Fibroblast of skin of right quadriceps (primary cell): ENCODE measurements at regions not wholly inside any gene's neighbourhood (a gene's known extent, or its start where the extent isn't known, plus 50 kb on each side); places are given as distances from the start of the nearest gene placed in this dataset.
A peak's percentile ranks its signal among the peaks of the same experiment; 100 is the strongest.
"Not testable (repeated sequence)": the region's sequence is repeated elsewhere in the genome, so short reads cannot be mapped to it uniquely, and the experiment has no call there.

Experiments used
- DNase-seq: peaks from one replicate; pipeline ENCODE4 v3.0.0-alpha.2; 2013

GRCh38 chr1:83457735-83458248 is 541.1 kb downstream of the TTLL7 start:
- DNase-seq, result peak; percentile 36

- not testable (repeated sequence) for DNase-seq
Measured at GRCh38 chr1:83457281-83457680, 541.7 kb downstream of the TTLL7 start.

- DNase-seq, result not testable (repeated sequence)
Measured at GRCh38 chr1:83455753-83456152, 543.2 kb downstream of the TTLL7 start.

- DNase-seq, result not testable (repeated sequence)
Measured at GRCh38 chr1:83445873-83446272, 553.1 kb downstream of the TTLL7 start.

GRCh38 chr1:83442412-83442811 is 556.5 kb downstream of the TTLL7 start:
- DNase-seq, result not testable (repeated sequence)

- peak; percentile 88 for DNase-seq
Measured at GRCh38 chr1:83440586-83440985, 558.3 kb downstream of the TTLL7 start.

GRCh38 chr1:83440021-83440420 is 558.9 kb downstream of the TTLL7 start:
- DNase-seq, result peak; percentile 52

- peak; percentile 58 for DNase-seq
Measured at GRCh38 chr1:83438316-83438715, 560.6 kb downstream of the TTLL7 start.

GRCh38 chr1:83435336-83435735 is 563.6 kb downstream of the TTLL7 start:
- peak; percentile 44 for DNase-seq

GRCh38 chr1:83427566-83427965 is 571.4 kb downstream of the TTLL7 start:
- DNase-seq, result peak; percentile 56

GRCh38 chr1:83423382-83423781 is 575.5 kb downstream of the TTLL7 start:
- DNase-seq, result not testable (repeated sequence)

- DNase-seq, result peak; percentile 6
Measured at GRCh38 chr1:83418558-83418957, 580.4 kb downstream of the TTLL7 start.

- DNase-seq, result not testable (repeated sequence)
Measured at GRCh38 chr1:83413839-83414107, 585.2 kb downstream of the TTLL7 start.

GRCh38 chr1:83410746-83411413 is 588.1 kb downstream of the TTLL7 start:
- peak; percentile 73 for DNase-seq

GRCh38 chr1:83406693-83407371 is 592.1 kb downstream of the TTLL7 start:
- DNase-seq, result not testable (repeated sequence)

- not testable (repeated sequence) for DNase-seq
Measured at GRCh38 chr1:83405789-83406188, 593.1 kb downstream of the TTLL7 start.

- not testable (repeated sequence) for DNase-seq
Measured at GRCh38 chr1:83403500-83403899, 595.4 kb downstream of the TTLL7 start.

- DNase-seq, result peak; percentile 13
Measured at GRCh38 chr1:83401146-83401545, 597.8 kb downstream of the TTLL7 start.

- not testable (repeated sequence) for DNase-seq
Measured at GRCh38 chr1:83400173-83400572, 598.8 kb downstream of the TTLL7 start.

- not testable (repeated sequence) for DNase-seq
Measured at GRCh38 chr1:83398125-83398524, 600.8 kb downstream of the TTLL7 start.

GRCh38 chr1:83395130-83395529 is 603.8 kb downstream of the TTLL7 start:
- not testable (repeated sequence) for DNase-seq

- not testable (repeated sequence) for DNase-seq
Measured at GRCh38 chr1:83386946-83387345, 612.0 kb downstream of the TTLL7 start.

- DNase-seq, result not testable (repeated sequence)
Measured at GRCh38 chr1:83383107-83383506, 615.8 kb downstream of the TTLL7 start.

GRCh38 chr1:83373018-83373417 is 625.9 kb downstream of the TTLL7 start:
- DNase-seq, result not testable (repeated sequence)
